Astrocyte (in vitro differentiated cells and primary cell): ENCODE measurements at regions not wholly inside any gene's neighbourhood (a gene's known extent, or its start where the extent isn't known, plus 50 kb on each side); places are given as distances from the start of the nearest gene placed in this dataset.

Source experiments
- EZH2 ChIP-seq: IDR thresholded peaks from 2 replicates; pipeline ENCODE4 v1.6.1; 2012; ENCODE audit warnings: mild to moderate bottlenecking, low read length, inconsistent platforms; ENCODE audit not compliant: insufficient read depth
- TF ChIP-seq, protein P1 (sequence below): IDR thresholded peaks from 2 replicates; pipeline ENCODE4 v1.5.1; 2011; ENCODE audit warnings: low read depth, mild to moderate bottlenecking, inconsistent platforms, low read length, moderate library complexity; ENCODE audit not compliant: insufficient read depth

DNA sequence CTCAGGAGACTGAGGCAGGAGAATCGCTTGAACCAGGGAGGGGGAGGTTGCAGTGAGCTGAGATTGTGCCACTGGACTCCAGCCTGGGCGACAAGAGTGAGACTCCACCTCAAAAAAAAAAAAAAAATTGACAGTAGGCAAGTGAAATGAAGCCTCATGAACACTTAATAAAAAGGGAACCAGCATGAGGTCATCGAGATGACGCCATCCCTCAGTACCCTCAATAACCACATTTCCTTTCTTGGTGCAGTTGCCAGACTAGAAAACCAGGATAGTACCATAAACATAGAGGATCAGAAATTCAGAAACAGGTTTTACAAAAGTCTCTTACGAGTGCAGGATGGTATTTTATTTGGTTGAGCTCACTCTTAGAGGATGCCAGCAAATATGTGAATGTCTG is 584.1 kb downstream of the MAFB start:
- TF ChIP-seq, protein P1, sequence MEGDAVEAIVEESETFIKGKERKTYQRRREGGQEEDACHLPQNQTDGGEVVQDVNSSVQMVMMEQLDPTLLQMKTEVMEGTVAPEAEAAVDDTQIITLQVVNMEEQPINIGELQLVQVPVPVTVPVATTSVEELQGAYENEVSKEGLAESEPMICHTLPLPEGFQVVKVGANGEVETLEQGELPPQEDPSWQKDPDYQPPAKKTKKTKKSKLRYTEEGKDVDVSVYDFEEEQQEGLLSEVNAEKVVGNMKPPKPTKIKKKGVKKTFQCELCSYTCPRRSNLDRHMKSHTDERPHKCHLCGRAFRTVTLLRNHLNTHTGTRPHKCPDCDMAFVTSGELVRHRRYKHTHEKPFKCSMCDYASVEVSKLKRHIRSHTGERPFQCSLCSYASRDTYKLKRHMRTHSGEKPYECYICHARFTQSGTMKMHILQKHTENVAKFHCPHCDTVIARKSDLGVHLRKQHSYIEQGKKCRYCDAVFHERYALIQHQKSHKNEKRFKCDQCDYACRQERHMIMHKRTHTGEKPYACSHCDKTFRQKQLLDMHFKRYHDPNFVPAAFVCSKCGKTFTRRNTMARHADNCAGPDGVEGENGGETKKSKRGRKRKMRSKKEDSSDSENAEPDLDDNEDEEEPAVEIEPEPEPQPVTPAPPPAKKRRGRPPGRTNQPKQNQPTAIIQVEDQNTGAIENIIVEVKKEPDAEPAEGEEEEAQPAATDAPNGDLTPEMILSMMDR = no peak
- no peak for TF ChIP-seq EZH2
